ENCODE measurements at regions not wholly inside any gene's neighbourhood (a gene's known extent, or its start where the extent isn't known, plus 50 kb on each side); places are given as distances from the start of the nearest gene placed in this dataset.
"Not testable (repeated sequence)": the region's sequence is repeated elsewhere in the genome, so short reads cannot be mapped to it uniquely, and the experiment has no call there.

DNA sequence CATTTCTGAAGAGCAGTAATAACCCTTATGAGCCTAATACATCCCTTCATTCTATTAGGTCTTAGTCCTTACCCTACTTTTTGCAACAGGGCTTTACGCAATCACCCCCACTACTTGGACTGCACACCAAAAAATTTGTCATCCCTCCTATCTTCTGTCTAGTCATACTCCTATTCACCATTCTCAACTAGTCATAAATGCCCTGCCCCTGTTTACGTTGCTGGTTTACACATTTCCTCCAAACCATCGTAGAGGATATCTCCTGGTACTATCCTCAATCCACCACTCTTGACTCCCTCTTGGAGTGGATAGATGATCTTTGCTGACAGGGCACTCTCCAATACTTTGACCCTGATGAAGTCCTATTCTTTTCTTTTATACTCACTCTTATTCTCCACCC, 98.2 kb upstream of the CCNG1 start:
- no peak overlapping the region for H3K27ac ChIP-seq (ENCODE audit: low read depth in 2 of 2, low read length in 2 of 2)
- H3K4me3 ChIP-seq (ENCODE audit: low read length in 3 of 3) = no peak overlapping the region
- no peaks in the 10 kb centered on the region for H3K4me1 ChIP-seq (ENCODE audit: control insufficient read depth in 2 of 3, insufficient read depth in 2 of 3, low read depth in 1 of 3, low read length in 3 of 3)
- H3K27me3 ChIP-seq (ENCODE audit: control insufficient read depth, insufficient read depth, low read length) = no peaks in the 10 kb centered on the region
- intact Hi-C loops (cut with DNase I) = no loop called here
- no peaks in the 10 kb centered on the region for H3K36me3 ChIP-seq (ENCODE audit: control insufficient read depth in 2 of 3, insufficient read depth in 3 of 3, low read length in 3 of 3)
- no peak overlapping the region for H3K9ac ChIP-seq (ENCODE audit: low read length in 3 of 3)
- DNase-seq = no peak
- no peak for TF ChIP-seq CTCF (IDR thresholded peaks at IDR 0.05; ENCODE audit: borderline replicate concordance, extremely low read depth, insufficient read depth)
- no peaks in the 10 kb centered on the region for H3K9me3 ChIP-seq (ENCODE audit: control insufficient read depth in 2 of 3, insufficient read depth in 1 of 3, low read length in 3 of 3)
- FAIRE-seq = no peak

GRCh38 chr5:163340378-163340777, 97.0 kb upstream of the CCNG1 start:
- H3K4me3 ChIP-seq (ENCODE audit: low read length in 3 of 3); intact Hi-C loops (cut with DNase I); H3K4me1 ChIP-seq (ENCODE audit: control insufficient read depth in 2 of 3, insufficient read depth in 2 of 3, low read depth in 1 of 3, low read length in 3 of 3); H3K36me3 ChIP-seq (ENCODE audit: control insufficient read depth in 2 of 3, insufficient read depth in 3 of 3, low read length in 3 of 3); H3K27me3 ChIP-seq (ENCODE audit: control insufficient read depth, insufficient read depth, low read length); DNase-seq; H3K27ac ChIP-seq (ENCODE audit: low read depth in 2 of 2, low read length in 2 of 2); H3K9me3 ChIP-seq (ENCODE audit: control insufficient read depth in 2 of 3, insufficient read depth in 1 of 3, low read length in 3 of 3); FAIRE-seq; H3K9ac ChIP-seq (ENCODE audit: low read length in 3 of 3): not testable (repeated sequence)

- DNase-seq (no peak), FAIRE-seq (no peak)
- Histone ChIP-seq H3K9ac (ENCODE audit: low read length in 3 of 3) (no peak overlapping the region), H3K4me3 (ENCODE audit: low read length in 3 of 3) (no peak overlapping the region), H3K4me1 (ENCODE audit: control insufficient read depth in 2 of 3, insufficient read depth in 2 of 3, low read depth in 1 of 3, low read length in 3 of 3) (no peaks in the 10 kb centered on the region), H3K9me3 (ENCODE audit: control insufficient read depth in 2 of 3, insufficient read depth in 1 of 3, low read length in 3 of 3) (no peaks in the 10 kb centered on the region), H3K27me3 (ENCODE audit: control insufficient read depth, insufficient read depth, low read length) (no peaks in the 10 kb centered on the region), H3K27ac (ENCODE audit: low read depth in 2 of 2, low read length in 2 of 2) (no peak overlapping the region), H3K36me3 (ENCODE audit: control insufficient read depth in 2 of 3, insufficient read depth in 3 of 3, low read length in 3 of 3) (no peaks in the 10 kb centered on the region)
- TF ChIP-seq CTCF (IDR thresholded peaks at IDR 0.05; ENCODE audit: borderline replicate concordance, extremely low read depth, insufficient read depth) = no peak
- intact Hi-C loops (cut with DNase I) = no loop called here
Observed at GRCh38 chr5:163342306-163342705, 95.1 kb upstream of the CCNG1 start.

GRCh38 chr5:163345216-163345615, 92.2 kb upstream of the CCNG1 start:
- DNase-seq (peak in 1 of 5 donors; percentile 18), FAIRE-seq (no peak)
- no peaks in the 10 kb centered on the region for H3K36me3 ChIP-seq (ENCODE audit: control insufficient read depth in 2 of 3, insufficient read depth in 3 of 3, low read length in 3 of 3)

More at GRCh38 chr5:163345216-163345615, 92.2 kb upstream of the CCNG1 start:
- Histone ChIP-seq H3K9ac (ENCODE audit: low read length in 3 of 3) (no peak overlapping the region), H3K27me3 (ENCODE audit: control insufficient read depth, insufficient read depth, low read length) (no peaks in the 10 kb centered on the region), H3K4me3 (ENCODE audit: low read length in 3 of 3) (no peak overlapping the region), H3K9me3 (ENCODE audit: control insufficient read depth in 2 of 3, insufficient read depth in 1 of 3, low read length in 3 of 3) (no peaks in the 10 kb centered on the region), H3K27ac (ENCODE audit: low read depth in 2 of 2, low read length in 2 of 2) (no peak overlapping the region), H3K4me1 (ENCODE audit: control insufficient read depth in 2 of 3, insufficient read depth in 2 of 3, low read depth in 1 of 3, low read length in 3 of 3) (no peaks in the 10 kb centered on the region)
- intact Hi-C loops (cut with DNase I) = no loop called here
- TF ChIP-seq CTCF (IDR thresholded peaks at IDR 0.05; ENCODE audit: borderline replicate concordance, extremely low read depth, insufficient read depth) = no peak

All from kidney (tissue), 13 donors.